GM21529 (cell line): ENCODE measurements at regions not wholly inside any gene's neighbourhood (a gene's known extent, or its start where the extent isn't known, plus 50 kb on each side); places are given as distances from the start of the nearest gene placed in this dataset.

ENCODE experiments used
- ATAC-seq: cut with Tn5 transposase; IDR thresholded peaks from one replicate; pipeline ENCODE4 v1.9.1; 2021; ENCODE audit not compliant: unreplicated experiment

GRCh38 chr11:110890995-110891394 lies 178.8 kb upstream of the ARHGAP20 start:
- ATAC-seq: no peak

- ATAC-seq: no peak
Measured at GRCh38 chr11:110886288-110886970, 174.2 kb upstream of the ARHGAP20 start.

- no peak for ATAC-seq
Measured at GRCh38 chr11:110883256-110883655, 171.0 kb upstream of the ARHGAP20 start.

DNA sequence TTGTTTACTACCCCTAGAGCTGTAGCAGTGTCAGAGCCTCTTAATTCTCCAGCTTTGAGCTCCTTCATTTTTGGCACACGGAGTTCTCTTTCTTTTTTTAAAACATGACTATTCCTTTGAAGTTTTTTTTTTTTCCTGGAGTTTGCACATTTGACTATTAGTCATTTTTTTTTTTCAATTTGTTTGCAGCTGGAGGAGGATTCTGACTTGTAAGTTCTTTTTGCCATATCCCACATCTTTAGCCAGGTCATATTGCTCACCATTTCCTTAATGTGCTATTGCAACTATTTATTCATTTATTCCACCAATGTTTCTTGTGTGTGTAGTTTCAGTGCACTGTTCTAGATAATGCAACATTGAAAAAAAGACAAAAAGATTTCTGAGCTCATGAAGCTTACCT lies 166.3 kb upstream of the ARHGAP20 start:
- no peak for ATAC-seq

DNA sequence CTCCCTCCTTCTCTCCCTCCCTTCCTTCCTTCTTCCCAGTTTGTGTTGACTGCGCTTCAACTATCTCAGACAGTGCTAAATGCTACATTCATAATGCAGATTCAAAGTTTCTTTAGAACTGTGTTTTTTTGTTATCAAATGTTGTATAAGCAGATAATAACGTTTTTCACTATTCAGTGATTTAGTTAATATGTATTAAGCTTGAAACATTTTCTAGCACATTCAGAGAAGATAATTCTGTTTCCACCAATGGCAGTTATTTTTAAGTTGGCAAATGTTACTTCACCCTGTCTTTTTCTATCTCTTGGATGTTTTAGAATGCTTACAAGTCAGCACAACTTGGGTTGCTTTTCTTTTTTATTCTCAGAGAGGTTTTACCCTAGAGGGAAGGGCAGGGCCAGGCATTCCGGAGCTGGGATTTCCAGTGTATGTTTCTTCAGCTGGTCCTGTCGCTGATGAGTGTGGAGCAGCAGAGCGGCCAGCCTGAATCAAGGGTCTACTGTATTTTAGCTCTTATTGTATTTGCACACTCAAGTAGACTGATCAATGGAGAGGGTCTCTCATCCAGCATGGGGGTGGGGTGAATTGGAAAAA lies 162.3 kb upstream of the ARHGAP20 start:
- ATAC-seq: no peak

GRCh38 chr11:110873975-110874374 lies 161.7 kb upstream of the ARHGAP20 start:
- ATAC-seq: no peak

DNA sequence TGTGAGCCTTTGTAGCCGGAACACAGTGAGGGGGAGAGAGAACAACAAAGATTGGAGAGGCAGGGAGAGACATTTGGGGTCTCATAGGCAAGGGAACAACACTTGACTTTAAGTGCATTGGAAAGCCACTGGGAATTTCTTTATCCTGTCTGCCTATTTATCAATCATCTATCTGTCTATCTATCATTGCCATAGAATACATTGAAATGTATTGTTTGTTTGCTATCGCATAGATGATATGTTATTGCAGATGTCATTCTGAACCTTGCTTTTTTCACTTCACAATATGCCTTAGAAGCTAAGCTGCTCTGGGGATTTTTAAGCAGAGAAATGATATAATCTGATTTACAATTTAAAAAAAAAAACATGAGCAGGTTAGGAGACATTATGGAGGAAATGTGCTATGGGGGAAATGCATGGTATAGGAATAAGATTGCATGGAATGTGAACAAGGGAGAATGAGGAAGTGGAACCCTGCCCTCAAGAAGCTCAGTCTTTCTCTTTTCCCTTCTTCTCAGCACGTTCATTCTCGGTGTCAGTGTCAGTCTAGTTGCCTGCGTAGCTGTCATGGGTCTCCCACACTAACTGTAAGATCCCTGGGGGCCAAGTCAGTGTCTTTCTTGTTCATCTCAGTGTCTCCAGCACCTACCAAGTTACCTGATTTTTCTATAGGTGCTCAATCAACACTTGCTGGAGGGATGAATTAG lies 158.7 kb upstream of the ARHGAP20 start:
- ATAC-seq: no peak

GRCh38 chr11:110867951-110868350 lies 155.7 kb upstream of the ARHGAP20 start:
- no peak for ATAC-seq

DNA sequence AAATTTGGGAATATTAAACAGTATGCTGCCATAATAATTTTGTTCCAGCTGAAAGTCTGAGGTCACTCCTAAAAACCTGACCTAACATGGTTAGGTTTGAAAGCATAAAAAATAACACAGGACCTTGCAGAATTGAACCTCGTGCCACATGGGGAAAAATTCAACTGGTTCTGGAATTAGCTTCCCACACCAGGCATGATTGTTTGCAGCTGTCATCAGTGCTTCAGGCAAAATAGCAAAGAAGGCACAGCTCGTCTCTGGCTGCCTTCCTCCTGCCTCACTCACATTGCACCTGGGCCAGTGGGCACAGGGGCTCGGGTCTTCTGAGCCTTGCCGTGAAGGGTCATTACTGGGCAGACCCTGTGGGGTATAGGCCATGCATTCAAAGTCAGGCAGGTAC lies 153.8 kb upstream of the ARHGAP20 start:
- no peak for ATAC-seq

DNA sequence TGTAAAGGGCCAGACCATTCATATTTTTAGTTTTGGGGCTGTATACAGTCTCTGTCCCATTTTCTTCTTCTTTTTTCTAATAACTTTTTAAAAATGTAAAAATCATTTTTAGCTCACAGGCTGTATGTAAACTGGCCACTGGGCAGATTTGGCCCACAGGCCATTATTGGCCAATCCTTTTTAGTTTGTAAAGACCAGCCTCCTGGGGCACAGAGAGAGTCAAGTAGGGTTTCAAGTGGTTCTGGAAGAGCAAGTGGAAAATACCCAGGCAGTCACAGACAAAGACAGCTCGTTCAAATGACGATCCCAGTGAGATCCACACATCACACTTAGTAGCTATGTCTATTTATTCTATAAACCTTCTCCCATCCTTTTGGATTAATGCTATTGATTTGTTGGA lies 150.2 kb upstream of the ARHGAP20 start:
- no peak for ATAC-seq

GRCh38 chr11:110860461-110860860 lies 148.2 kb upstream of the ARHGAP20 start:
- ATAC-seq: no peak

GRCh38 chr11:110859998-110860397 lies 147.8 kb upstream of the ARHGAP20 start:
- ATAC-seq: no peak

- no peak for ATAC-seq
Measured at GRCh38 chr11:110859240-110859840, 147.1 kb upstream of the ARHGAP20 start.

- no peak for ATAC-seq
Measured at GRCh38 chr11:110858547-110858921, 146.3 kb upstream of the ARHGAP20 start.

DNA sequence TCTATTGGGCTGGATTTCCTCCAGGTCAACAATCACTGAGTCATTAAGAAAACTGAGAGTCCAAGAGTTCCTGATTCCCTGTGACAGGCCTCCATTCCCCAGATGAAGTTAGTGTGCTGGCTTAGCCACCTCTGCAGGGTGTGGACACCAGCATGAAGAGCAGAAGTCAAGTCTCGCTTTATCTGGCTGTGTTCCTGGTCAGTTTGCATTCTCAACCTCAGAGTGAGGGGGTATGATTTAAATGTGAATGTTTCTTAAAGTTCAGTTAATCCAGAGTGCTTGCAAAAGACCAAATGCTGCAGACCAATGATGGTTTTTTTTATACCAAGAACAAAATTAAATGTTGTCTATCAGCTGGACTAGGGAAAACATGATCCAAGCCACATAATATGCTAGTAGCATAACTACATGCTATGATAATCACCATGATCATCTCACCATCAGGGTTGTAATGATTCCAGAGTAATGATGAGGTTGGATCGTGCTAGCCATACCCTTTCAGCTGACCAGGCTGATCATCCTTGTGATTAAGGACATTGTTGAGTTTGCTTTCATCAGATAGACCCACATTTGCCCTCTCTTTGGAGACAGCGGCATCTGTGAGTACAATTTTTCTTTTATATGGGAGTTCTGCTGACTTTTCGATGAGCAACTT lies 145.8 kb upstream of the ARHGAP20 start:
- ATAC-seq: no peak

- ATAC-seq: no peak
Measured at GRCh38 chr11:110856996-110857812, 145.0 kb upstream of the ARHGAP20 start.

DNA sequence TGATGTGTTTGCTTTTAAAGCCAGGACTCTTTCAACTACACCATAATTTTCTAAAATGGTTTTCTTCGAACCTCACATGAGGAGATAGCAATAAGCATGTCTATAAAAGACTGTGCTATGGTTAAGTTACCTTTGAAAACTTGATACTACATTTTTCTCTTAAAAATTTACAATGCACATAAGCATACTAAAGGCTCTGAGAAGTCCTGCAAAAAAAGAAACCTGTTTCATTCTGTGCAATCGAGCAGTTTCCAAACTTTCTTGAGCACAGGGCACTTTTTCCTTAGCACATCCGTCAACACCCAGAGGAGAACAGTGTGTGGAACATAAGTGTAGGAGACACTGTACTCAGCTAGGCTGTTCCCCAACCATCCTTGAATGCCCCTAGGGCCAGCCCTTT lies 144.1 kb upstream of the ARHGAP20 start:
- no peak for ATAC-seq

DNA sequence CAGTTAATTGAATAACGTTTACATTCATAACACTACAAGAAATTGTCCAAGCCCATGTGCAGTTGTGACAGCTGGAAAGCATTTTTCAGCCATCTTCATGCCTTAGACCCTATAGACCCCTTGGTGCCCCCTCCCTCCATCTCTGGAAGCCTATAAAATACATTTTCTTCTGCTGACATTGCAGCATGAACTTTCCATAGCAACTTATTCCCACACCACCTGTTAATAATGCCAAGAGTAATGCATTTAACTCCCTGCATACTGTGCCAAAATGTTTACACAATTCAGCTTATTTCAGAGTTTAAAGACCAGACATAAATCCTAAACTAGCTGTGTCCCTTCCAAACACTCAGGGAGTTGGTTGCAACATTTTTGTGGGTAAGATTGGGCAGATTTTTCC lies 143.0 kb upstream of the ARHGAP20 start:
- ATAC-seq: no peak

GRCh38 chr11:110852921-110853490 lies 140.8 kb upstream of the ARHGAP20 start:
- ATAC-seq: no peak

- no peak for ATAC-seq
Measured at GRCh38 chr11:110850846-110851245, 138.6 kb upstream of the ARHGAP20 start.
